MM.1S (cell line): ENCODE measurements at regions not wholly inside any gene's neighbourhood (a gene's known extent, or its start where the extent isn't known, plus 50 kb on each side); places are given as distances from the start of the nearest gene placed in this dataset.

Experiments
- DNase-seq: peaks from one replicate; pipeline ENCODE4 v3.0.0-alpha.2; 2015
- H2AFZ ChIP-seq: fragments of 300-600 bp; sonication (generic); 2 replicates; pipeline ENCODE4 v1.6.0; 2016; ENCODE audit warnings: antibody characterized with exemption, low read length
- H3F3A ChIP-seq: fragments of 300-600 bp; sonication (generic); 2 replicates; pipeline ENCODE4 v1.6.1; 2016; ENCODE audit warnings: mild to moderate bottlenecking, antibody characterized with exemption, low read length, moderate library complexity, mixed read lengths; ENCODE audit not compliant: insufficient read depth
- H3K27ac ChIP-seq: fragments of 300-600 bp; sonication (generic); 2 replicates; pipeline ENCODE4 v1.5.1; 2016; ENCODE audit warnings: mild to moderate bottlenecking, low read length
- H3K27me3 ChIP-seq: fragments of 300-600 bp; sonication (generic); replicated peaks from 2 replicates; pipeline ENCODE4 v1.6.0; 2016; ENCODE audit warnings: low read length; ENCODE audit not compliant: insufficient read depth
- H3K36me3 ChIP-seq: fragments of 300-600 bp; sonication (generic); replicated peaks from 2 replicates; pipeline ENCODE4 v1.6.1; 2016; ENCODE audit warnings: mild to moderate bottlenecking, low read length, mixed read lengths; ENCODE audit not compliant: insufficient read depth
- H3K4me1 ChIP-seq: fragments of 300-600 bp; sonication (generic); 2 replicates; pipeline ENCODE4 v1.6.1; 2016; ENCODE audit warnings: low read length, mixed read lengths
- H3K4me2 ChIP-seq: fragments of 300-600 bp; sonication (generic); 2 replicates; pipeline ENCODE4 v1.6.0; 2016; ENCODE audit warnings: low read depth, low read length
- H3K4me3 ChIP-seq: fragments of 300-600 bp; sonication (generic); 2 replicates; pipeline ENCODE4 v1.5.1; 2016; ENCODE audit warnings: low read length, mixed read lengths
- H3K79me2 ChIP-seq: fragments of 300-600 bp; sonication (generic); 2 replicates; pipeline ENCODE4 v1.6.1; 2016; ENCODE audit warnings: mixed run types, low read length, mixed read lengths
- H3K9ac ChIP-seq: fragments of 300-600 bp; sonication (generic); 2 replicates; pipeline ENCODE4 v1.6.1; 2016; ENCODE audit warnings: low read length, mixed read lengths
- H3K9me2 ChIP-seq: fragments of 300-600 bp; sonication (generic); replicated peaks from 2 replicates; pipeline ENCODE4 v1.6.1; 2016; ENCODE audit warnings: mild to moderate bottlenecking, low read length, mixed read lengths; ENCODE audit not compliant: insufficient read depth
- H3K9me3 ChIP-seq: fragments of 300-600 bp; sonication (generic); replicated peaks from 2 replicates; pipeline ENCODE4 v1.6.1; 2016; ENCODE audit warnings: mild to moderate bottlenecking, low read length, mixed read lengths; ENCODE audit not compliant: insufficient read depth
- H4K20me1 ChIP-seq: fragments of 300-600 bp; sonication (generic); 2 replicates; pipeline ENCODE4 v1.6.1; 2016; ENCODE audit warnings: mild to moderate bottlenecking, low read length, moderate library complexity, mixed read lengths; ENCODE audit not compliant: insufficient read depth
- EZH2 ChIP-seq: fragments of 300-600 bp; sonication (generic); optimal IDR thresholded peaks from 2 replicates; pipeline ENCODE3; 2017; ENCODE audit warnings: low read depth, mild to moderate bottlenecking, antibody characterized with exemption, low read length, mixed read lengths
- EZH2phosphoT487 ChIP-seq: fragments of 300-600 bp; sonication (generic); IDR thresholded peaks from 2 replicates; pipeline ENCODE4 v1.6.1; 2018; ENCODE audit warnings: antibody characterized with exemption, low read length
- TF ChIP-seq, protein P1 (sequence below): fragments of 300-600 bp; sonication (generic); IDR thresholded peaks from 2 replicates; pipeline ENCODE4 v1.5.1; 2016; ENCODE audit warnings: antibody characterized with exemption, low read length, mixed read lengths

DNA sequence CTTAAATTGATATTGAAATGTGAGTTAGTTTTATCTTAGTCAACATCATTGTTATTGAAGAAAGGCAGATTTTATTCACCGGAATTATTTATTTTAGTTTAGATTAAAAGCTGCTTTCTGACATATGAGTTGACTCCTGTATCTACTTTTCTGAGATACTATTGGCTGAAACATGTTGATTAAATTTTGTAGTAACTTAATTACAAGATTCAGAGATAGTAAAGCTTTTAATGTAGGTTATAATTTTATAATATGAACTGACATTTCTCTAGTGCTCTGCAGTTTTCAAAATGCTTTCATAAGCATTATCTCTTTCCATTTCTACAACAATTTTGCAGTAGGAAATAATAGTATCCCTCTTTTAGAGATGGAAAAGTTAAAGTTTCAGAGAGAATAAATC, 616.0 kb downstream of the USP25 start:
- no peaks in the 10 kb centered on the region for H3K9me2 ChIP-seq
- TF ChIP-seq EZH2phosphoT487 (no peak), EZH2 (no peak)
- TF ChIP-seq, protein P1, sequence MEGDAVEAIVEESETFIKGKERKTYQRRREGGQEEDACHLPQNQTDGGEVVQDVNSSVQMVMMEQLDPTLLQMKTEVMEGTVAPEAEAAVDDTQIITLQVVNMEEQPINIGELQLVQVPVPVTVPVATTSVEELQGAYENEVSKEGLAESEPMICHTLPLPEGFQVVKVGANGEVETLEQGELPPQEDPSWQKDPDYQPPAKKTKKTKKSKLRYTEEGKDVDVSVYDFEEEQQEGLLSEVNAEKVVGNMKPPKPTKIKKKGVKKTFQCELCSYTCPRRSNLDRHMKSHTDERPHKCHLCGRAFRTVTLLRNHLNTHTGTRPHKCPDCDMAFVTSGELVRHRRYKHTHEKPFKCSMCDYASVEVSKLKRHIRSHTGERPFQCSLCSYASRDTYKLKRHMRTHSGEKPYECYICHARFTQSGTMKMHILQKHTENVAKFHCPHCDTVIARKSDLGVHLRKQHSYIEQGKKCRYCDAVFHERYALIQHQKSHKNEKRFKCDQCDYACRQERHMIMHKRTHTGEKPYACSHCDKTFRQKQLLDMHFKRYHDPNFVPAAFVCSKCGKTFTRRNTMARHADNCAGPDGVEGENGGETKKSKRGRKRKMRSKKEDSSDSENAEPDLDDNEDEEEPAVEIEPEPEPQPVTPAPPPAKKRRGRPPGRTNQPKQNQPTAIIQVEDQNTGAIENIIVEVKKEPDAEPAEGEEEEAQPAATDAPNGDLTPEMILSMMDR: no peak
- H3K27me3 ChIP-seq: no peaks in the 10 kb centered on the region
- H3K36me3 ChIP-seq: no peaks in the 10 kb centered on the region
- H3K4me3 ChIP-seq: no peak overlapping the region
- no peak overlapping the region for H3K4me2 ChIP-seq
- no peaks in the 10 kb centered on the region for H3K79me2 ChIP-seq
- no peak overlapping the region for H3K9ac ChIP-seq
- no peak for DNase-seq
- H2AFZ ChIP-seq: no peak overlapping the region
- H3K9me3 ChIP-seq: no peaks in the 10 kb centered on the region
- H3K4me1 ChIP-seq: no peaks in the 10 kb centered on the region
- no peak overlapping the region for H3K27ac ChIP-seq
- H4K20me1 ChIP-seq: no peaks in the 10 kb centered on the region
- H3F3A ChIP-seq: no peaks in the 10 kb centered on the region

GRCh38 chr21:16347223-16347622, 617.4 kb downstream of the USP25 start:
- H3K4me1 ChIP-seq: no peaks in the 10 kb centered on the region
- H2AFZ ChIP-seq: no peak overlapping the region
- no peak for DNase-seq

DNA sequence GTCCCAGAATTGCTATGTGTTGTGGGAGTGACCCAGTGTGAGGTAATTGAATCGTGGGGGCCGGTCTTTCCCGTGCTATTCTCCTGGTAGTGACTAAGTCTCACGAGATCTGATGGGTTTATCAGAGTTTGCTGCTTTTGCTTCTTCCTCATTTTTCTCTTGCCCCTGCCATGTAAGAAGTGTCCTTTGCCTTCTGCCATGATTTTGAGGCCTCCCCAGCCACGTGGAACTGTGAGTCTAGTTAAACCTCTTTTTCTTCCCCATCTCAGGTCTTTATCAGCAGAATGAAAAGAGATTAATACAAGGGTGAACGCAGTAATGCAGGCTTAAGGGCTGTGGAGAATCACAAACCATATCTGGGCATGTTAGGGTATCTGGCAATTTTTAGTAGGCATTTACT, 624.0 kb downstream of the USP25 start:
- Histone ChIP-seq H3K79me2 (no peaks in the 10 kb centered on the region), H2AFZ (no peak overlapping the region), H3K36me3 (no peaks in the 10 kb centered on the region), H3K9me3 (no peaks in the 10 kb centered on the region), H3K27ac (no peak overlapping the region), H3F3A (no peaks in the 10 kb centered on the region), H3K9me2 (no peaks in the 10 kb centered on the region), H4K20me1 (no peaks in the 10 kb centered on the region), H3K4me2 (no peak overlapping the region), H3K27me3 (no peaks in the 10 kb centered on the region), H3K9ac (no peak overlapping the region), H3K4me3 (no peak overlapping the region), H3K4me1 (no peaks in the 10 kb centered on the region)
- no peak for DNase-seq
- TF ChIP-seq, protein P1: no peak
- TF ChIP-seq EZH2phosphoT487 (no peak), EZH2 (no peak)

More at GRCh38 chr21:16347223-16347622, 617.4 kb downstream of the USP25 start:
- Histone ChIP-seq H3K4me3 (no peak overlapping the region), H3K36me3 (no peaks in the 10 kb centered on the region), H3K27me3 (no peaks in the 10 kb centered on the region), H3K9ac (no peak overlapping the region), H4K20me1 (no peaks in the 10 kb centered on the region), H3K9me2 (no peaks in the 10 kb centered on the region), H3K9me3 (no peaks in the 10 kb centered on the region), H3K27ac (no peak overlapping the region), H3F3A (no peaks in the 10 kb centered on the region), H3K4me2 (no peak overlapping the region), H3K79me2 (no peaks in the 10 kb centered on the region)
- no peak for TF ChIP-seq EZH2
- TF ChIP-seq, protein P1: no peak
- TF ChIP-seq EZH2phosphoT487: no peak
